DOHH2 (cell line): ENCODE measurements at regions not wholly inside any gene's neighbourhood (a gene's known extent, or its start where the extent isn't known, plus 50 kb on each side); places are given as distances from the start of the nearest gene placed in this dataset.
"Not testable (repeated sequence)": the region's sequence is repeated elsewhere in the genome, so short reads cannot be mapped to it uniquely, and the experiment has no call there.

Experiments
- CTCF ChIP-seq: fragments of 200-600 bp; sonication (generic); IDR thresholded peaks from one replicate; pipeline ENCODE4 v1.5.1; 2014; ENCODE audit warnings: antibody characterized with exemption, mild to moderate bottlenecking, low read depth, low read length; ENCODE audit not compliant: poor library complexity, severe bottlenecking
- EZH2phosphoT487 ChIP-seq: fragments of 200-600 bp; sonication (generic); IDR thresholded peaks from 2 replicates; pipeline ENCODE4 v1.6.1; 2017; ENCODE audit warnings: borderline replicate concordance, mild to moderate bottlenecking, antibody characterized with exemption, low read length, moderate library complexity, mixed read lengths

GRCh38 chr1:143896377-143896776, 75.4 kb downstream of the FAM72C start:
- not testable (repeated sequence) for TF ChIP-seq CTCF, EZH2phosphoT487
